Subcutaneous abdominal adipose tissue (tissue), 5 donors: ENCODE measurements at regions not wholly inside any gene's neighbourhood (a gene's known extent, or its start where the extent isn't known, plus 50 kb on each side); places are given as distances from the start of the nearest gene placed in this dataset.
A peak's percentile ranks its signal among the peaks of the same experiment; 100 is the strongest.

Source experiments
- H3K27ac ChIP-seq: one replicate; pipeline ENCODE4 v1.7.0; 2013; ENCODE audit warnings: low read depth, mild to moderate bottlenecking, inconsistent platforms, low read length, moderate library complexity
- H3K27me3 ChIP-seq, 5 donors: one replicate each; pipeline ENCODE4 v1.7.0; 2013; ENCODE audit warnings: low read length in 5 of 5, inconsistent platforms in 1 of 5; ENCODE audit not compliant: control insufficient read depth in 5 of 5, insufficient read depth in 4 of 5
- H3K36me3 ChIP-seq, 5 donors: one replicate each; pipeline ENCODE4 v1.7.0; 2013; ENCODE audit warnings: low read length in 5 of 5; ENCODE audit not compliant: control insufficient read depth in 5 of 5, insufficient read depth in 5 of 5
- H3K4me1 ChIP-seq, 5 donors: one replicate each; pipeline ENCODE4 v1.7.0; 2013; ENCODE audit warnings: low read length in 5 of 5, mild to moderate bottlenecking in 3 of 5, moderate library complexity in 1 of 5; ENCODE audit not compliant: control insufficient read depth in 5 of 5, insufficient read depth in 5 of 5
- H3K4me3 ChIP-seq, 5 donors: one replicate each; pipeline ENCODE4 v1.7.0; 2013; ENCODE audit warnings: low read length in 5 of 5, low read depth in 1 of 5
- H3K9ac ChIP-seq, 5 donors: one replicate each; pipeline ENCODE4 v1.7.0; 2013; ENCODE audit warnings: low read length in 5 of 5, mild to moderate bottlenecking in 4 of 5, moderate library complexity in 3 of 5
- H3K9me3 ChIP-seq, 5 donors: one replicate each; pipeline ENCODE4 v1.7.0; 2013; ENCODE audit warnings: low read length in 5 of 5; ENCODE audit not compliant: control insufficient read depth in 5 of 5
- donor health status: healthy.
- donor health status: healthy.
- donor health status: healthy.
- donor health status: healthy.
- donor health status: healthy.

DNA sequence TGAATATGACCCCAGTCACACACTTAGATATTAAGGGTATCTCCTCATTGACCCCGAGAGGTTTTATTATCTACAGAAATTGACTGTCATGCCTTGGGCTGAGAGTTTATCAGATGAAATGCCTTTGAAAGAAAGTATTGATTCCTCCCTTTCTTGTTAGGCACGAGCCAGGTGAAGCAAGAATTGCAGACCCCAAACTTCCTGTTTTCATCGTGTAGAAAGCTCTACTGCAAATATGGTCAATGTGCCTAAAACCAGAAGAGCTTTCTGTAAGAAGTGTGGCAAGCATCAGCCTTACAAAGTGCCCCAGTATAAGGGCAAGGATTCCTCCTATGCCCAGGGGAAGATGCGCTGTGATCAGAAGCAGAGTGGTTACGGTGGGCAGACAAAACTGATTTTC, 143.9 kb upstream of the FUT8 start:
- H3K27me3 ChIP-seq = no peaks in the 10 kb centered on the region
- H3K4me1 ChIP-seq = no peaks in the 10 kb centered on the region
- no peak overlapping the region for H3K4me3 ChIP-seq
- no peak overlapping the region for H3K9ac ChIP-seq
- H3K9me3 ChIP-seq = no peaks in the 10 kb centered on the region
- H3K36me3 ChIP-seq = no peaks in the 10 kb centered on the region
- H3K27ac ChIP-seq = no peak overlapping the region

DNA sequence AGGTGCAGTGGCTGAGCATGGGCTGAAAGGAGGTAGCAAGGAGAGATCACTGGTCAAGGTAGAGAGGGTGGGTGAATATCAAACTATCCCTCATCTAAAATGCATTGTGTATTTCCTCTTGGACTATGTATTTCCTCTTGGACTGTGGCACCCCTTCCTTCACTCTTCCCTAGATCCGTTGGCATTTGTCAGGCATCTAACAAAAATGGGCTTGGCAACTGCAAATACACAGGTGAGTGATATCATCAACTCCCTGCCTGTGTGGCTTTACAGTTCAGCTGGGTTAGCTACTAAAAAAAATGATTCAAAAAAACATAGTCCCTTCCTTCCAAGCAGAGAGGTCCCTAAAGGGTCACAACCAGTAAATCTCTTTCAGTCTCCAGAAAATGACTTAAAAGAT, 142.8 kb upstream of the FUT8 start:
- H3K36me3 ChIP-seq = no peaks in the 10 kb centered on the region
- no peaks in the 10 kb centered on the region for H3K27me3 ChIP-seq
- no peaks in the 10 kb centered on the region for H3K4me1 ChIP-seq
- H3K9me3 ChIP-seq = no peaks in the 10 kb centered on the region
- H3K4me3 ChIP-seq = no peak overlapping the region
- no peak overlapping the region for H3K27ac ChIP-seq
- no peak overlapping the region for H3K9ac ChIP-seq

DNA sequence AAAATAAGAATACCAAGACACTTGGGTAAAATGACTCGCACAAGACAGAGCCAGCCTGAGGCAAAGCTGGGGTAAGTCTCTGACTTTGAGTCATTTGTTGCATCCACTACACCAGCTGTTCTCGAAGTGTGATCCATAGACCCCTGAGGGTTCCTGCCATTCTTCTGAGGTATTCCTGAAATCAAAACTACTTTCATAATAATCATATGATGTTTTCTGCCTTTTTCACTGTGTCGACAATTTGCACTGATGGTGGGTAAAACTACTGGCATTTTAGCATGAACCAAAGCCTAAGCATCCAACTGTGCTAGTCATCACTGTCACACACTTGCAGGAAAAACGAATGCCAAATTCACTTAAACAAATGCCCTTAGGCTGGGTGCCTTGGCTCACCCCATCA, 135.5 kb upstream of the FUT8 start:
- Histone ChIP-seq H3K36me3 (no peaks in the 10 kb centered on the region), H3K9me3 (no peaks in the 10 kb centered on the region), H3K9ac (no peak overlapping the region), H3K4me1 (peaks cover 0 to 3% (median 2%) of the 10 kb centered on the region in 5 donors), H3K27me3 (no peaks in the 10 kb centered on the region), H3K4me3 (no peak overlapping the region), H3K27ac (no peak overlapping the region)

DNA sequence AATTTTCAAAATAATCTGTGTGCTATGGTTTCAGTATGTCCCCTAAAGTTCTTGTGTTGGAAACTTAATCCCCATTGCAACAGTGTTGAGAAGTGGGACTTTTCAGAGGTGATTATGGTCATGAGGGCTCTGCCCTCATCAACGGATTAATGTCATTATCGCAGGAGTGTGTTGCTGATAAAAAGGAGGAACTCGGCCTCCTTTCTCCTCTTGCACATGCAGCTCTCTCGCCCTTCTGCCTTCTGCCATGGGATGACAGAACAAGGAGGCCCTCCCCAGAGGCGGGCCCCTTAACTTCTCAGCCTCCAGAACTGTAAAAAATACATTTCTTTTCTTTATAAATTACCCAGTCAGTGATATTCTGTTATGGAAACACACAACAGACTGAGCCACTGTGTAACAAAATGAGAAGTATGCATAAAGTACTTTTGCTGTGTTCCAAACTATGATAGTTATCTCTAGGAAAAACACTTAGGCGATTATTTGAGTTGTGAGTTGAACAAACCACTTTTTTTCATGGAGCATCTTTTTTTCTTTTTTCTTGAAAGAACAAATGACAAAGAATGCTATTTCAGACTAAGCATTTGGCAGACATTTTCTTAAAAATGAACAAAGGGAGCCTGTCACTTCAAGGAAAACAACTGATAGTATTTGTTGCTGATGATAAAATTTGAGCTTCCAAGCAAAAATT, 134.8 kb upstream of the FUT8 start:
- Histone ChIP-seq H3K36me3 (no peaks in the 10 kb centered on the region), H3K27ac (no peak overlapping the region), H3K9ac (no peak overlapping the region), H3K9me3 (no peaks in the 10 kb centered on the region), H3K4me1 (peaks cover 0 to 10% (median 9%) of the 10 kb centered on the region in 5 donors), H3K4me3 (no peak overlapping the region), H3K27me3 (peaks cover 0 to 3% (median 0%) of the 10 kb centered on the region in 5 donors)

DNA sequence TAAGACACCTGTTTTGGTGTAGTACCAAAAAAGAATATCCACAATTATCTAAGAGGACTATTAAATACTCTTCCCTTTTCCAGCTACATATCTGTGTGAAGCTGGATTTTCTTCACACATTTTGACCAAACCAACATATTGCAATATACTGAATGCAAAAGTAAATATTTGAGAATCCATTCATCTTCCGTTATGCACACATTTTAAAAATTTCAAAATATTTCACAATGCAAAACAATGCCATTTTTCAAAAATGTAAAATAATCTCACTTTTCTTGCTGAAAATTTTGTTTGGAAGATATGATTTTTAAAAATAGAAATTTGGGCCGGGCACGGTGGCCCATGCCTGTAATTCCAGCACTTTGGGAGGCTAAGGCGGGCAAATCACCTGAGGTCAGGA, 133.9 kb upstream of the FUT8 start:
- Histone ChIP-seq H3K36me3 (no peaks in the 10 kb centered on the region), H3K9me3 (no peaks in the 10 kb centered on the region), H3K9ac (no peak overlapping the region), H3K27me3 (peaks cover 0 to 3% (median 0%) of the 10 kb centered on the region in 5 donors), H3K27ac (no peak overlapping the region), H3K4me1 (peaks cover 0 to 11% (median 9%) of the 10 kb centered on the region in 5 donors), H3K4me3 (no peak overlapping the region)

DNA sequence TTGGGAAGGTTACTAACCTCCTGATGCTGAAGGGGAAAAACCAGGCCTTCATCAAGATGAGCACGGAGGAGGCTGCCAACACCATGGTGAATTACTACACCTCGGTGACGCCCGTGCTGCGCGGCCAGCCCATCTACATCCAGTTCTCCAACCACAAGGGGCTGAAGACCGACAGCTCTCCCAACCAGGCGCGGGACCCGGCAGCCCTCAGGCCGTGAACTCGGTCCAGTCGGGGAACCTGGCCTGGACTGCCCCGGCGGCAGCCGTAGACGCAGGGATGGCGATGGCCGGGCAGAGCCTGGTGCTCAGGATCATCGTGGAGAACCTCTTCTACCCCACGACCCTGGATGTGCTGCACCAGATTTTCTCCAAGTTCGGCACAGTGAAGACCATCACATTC, 133.0 kb upstream of the FUT8 start:
- Histone ChIP-seq H3K4me1 (peaks cover 0 to 11% (median 9%) of the 10 kb centered on the region in 5 donors), H3K9ac (no peak overlapping the region), H3K4me3 (no peak overlapping the region), H3K9me3 (no peaks in the 10 kb centered on the region), H3K27ac (no peak overlapping the region), H3K27me3 (peaks cover 0 to 5% (median 0%) of the 10 kb centered on the region in 5 donors), H3K36me3 (no peaks in the 10 kb centered on the region)

DNA sequence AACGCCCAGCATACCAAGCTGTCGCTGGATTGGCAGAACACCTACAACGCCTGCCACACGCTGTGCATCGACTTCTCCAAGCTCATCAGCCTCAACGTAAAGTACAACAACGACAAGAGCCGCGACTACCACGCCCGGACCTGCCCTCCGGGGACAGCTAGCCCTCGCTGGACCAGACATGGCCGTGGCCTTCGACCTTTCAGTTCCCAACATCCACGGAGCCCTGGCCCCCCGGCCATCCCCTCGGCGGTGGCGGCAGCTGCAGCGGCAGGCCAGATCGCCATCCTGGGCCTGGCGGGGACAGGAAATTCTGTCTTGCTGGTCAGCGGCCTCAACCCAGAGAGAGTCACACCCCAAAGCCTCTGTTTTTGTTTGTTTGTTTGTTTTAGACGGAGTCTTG, 132.6 kb upstream of the FUT8 start:
- no peak overlapping the region for H3K27ac ChIP-seq
- no peaks in the 10 kb centered on the region for H3K9me3 ChIP-seq
- H3K4me3 ChIP-seq = no peak overlapping the region
- no peak overlapping the region for H3K9ac ChIP-seq
- peaks cover 0 to 5% (median 0%) of the 10 kb centered on the region in 5 donors for H3K27me3 ChIP-seq
- no peaks in the 10 kb centered on the region for H3K36me3 ChIP-seq
- peaks cover 0 to 11% (median 9%) of the 10 kb centered on the region in 5 donors for H3K4me1 ChIP-seq

DNA sequence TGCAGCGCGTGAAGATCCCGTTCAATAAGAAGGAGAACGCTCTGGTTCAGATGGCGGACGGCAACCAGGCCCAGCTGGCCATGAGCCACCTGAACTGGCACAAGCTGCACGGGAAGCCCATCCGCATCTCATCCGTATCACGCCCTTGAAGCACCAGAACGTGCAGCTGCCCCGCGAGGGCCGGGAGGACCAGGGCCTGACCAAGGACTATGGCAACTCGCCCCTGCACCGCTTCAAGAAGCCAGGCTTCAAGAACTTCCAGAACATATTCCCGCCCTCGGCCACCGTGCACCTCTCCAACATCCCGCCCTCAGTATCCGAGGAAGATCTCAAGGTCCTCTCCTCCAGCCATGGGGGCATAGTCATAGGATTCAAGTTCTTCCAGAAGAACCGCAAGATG, 131.9 kb upstream of the FUT8 start:
- no peaks in the 10 kb centered on the region for H3K36me3 ChIP-seq
- H3K27ac ChIP-seq = no peak overlapping the region
- no peak overlapping the region for H3K9ac ChIP-seq
- peaks cover 0 to 5% (median 0%) of the 10 kb centered on the region in 5 donors for H3K27me3 ChIP-seq
- no peak overlapping the region for H3K4me3 ChIP-seq
- H3K9me3 ChIP-seq = no peaks in the 10 kb centered on the region
- peaks cover 0 to 11% (median 9%) of the 10 kb centered on the region in 5 donors for H3K4me1 ChIP-seq

DNA sequence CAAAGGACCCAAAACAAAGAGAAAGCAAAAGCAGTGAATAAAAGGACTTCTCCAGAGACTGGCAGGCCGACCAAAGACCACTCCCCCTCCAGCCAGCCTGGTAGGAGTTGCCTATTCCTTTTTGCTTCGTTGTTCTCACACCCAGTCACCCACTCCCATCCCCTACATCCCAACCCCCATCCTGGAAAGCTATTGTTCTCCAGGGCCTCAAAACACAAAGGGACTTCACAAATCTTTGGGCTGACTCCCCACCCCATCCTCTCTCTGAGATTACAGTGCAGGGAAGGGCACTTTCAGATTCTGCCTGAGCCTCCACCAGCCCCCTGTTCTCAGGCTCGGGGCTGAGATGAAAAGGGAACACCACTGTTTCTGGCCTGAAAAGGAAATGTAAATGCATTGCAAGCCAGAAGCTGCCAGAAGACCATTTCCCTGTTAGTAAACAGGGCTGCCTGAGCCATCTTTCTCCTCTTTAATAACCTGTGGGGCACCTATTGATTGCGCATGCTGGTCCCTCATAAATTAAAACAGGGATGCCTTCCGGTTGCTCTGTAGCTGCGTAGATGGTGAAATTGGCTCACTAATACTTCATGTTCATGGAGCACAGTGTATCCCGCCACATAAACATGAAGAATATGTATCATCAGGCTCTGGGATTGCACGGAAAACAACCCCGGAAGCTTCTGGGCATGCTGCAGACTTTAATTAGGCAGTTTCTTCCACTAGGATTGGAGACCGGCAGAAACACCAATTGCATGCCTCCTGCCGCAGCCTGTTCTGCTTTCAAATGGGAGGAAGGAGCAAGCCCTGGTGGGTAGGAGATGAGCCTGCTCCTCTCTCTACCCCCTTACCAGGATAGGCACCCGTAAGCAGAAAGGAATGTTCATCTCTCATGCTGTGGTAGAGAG, 130.3 kb upstream of the FUT8 start:
- Histone ChIP-seq H3K36me3 (no peaks in the 10 kb centered on the region), H3K4me3 (peak overlapping the region; percentile 28 to 46 (median 41)), H3K27ac (no peak overlapping the region), H3K9me3 (no peaks in the 10 kb centered on the region), H3K9ac (peak overlapping the region in 1 of 5 donors; percentile 28), H3K4me1 (peaks cover 0 to 11% (median 9%) of the 10 kb centered on the region in 5 donors), H3K27me3 (peaks cover 0 to 5% (median 0%) of the 10 kb centered on the region in 5 donors)

DNA sequence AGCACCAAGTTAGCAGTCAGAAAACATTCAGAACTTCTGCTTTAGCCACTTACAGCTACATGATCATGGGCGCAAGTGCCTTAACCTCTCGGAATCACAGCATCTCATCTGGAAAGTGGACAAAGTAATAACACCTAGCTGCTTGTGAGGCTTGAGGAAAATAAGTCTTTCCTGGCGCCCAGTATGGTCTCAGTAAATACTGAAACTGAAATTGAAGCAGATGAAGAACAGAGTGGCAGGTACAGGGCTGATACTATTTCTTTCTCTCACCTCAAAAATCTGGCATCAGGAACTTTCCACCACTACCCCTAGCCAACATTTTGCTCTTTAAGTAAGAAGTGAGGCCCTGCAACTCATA, 129.7 kb upstream of the FUT8 start:
- no peaks in the 10 kb centered on the region for H3K36me3 ChIP-seq
- H3K27me3 ChIP-seq = peaks cover 0 to 5% (median 0%) of the 10 kb centered on the region in 5 donors
- no peak overlapping the region for H3K27ac ChIP-seq
- peak overlapping the region in 2 of 5 donors; percentile 30 to 42 for H3K4me3 ChIP-seq
- H3K4me1 ChIP-seq = peaks cover 0 to 11% (median 9%) of the 10 kb centered on the region in 5 donors
- H3K9ac ChIP-seq = no peak overlapping the region
- no peaks in the 10 kb centered on the region for H3K9me3 ChIP-seq
